ENCODE measurements at regions not wholly inside any gene's neighbourhood (a gene's known extent, or its start where the extent isn't known, plus 50 kb on each side); places are given as distances from the start of the nearest gene placed in this dataset.

DNA sequence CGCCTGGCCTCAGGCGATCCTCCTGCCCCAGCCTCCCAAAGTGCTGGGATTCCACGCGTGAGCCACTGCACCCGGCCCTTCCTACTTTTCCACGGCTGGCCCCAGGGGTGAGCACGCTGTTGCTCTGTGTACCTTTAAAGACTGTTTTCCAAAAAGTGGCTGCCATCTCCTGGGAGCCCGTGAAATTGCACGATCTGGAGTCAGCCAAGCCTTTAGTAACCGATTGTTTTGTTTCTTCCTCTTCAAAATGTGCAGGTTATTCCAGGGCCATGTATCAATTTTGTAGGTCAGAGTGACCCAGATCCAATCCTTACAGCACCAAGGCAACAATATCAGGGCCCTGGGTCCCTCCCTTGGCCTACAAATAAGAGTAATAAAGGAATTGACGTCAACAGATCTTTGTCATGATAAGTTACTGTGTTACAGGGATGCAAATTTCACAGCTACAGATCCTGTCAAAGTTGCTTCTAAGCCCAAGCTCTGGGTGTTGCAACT is 135.6 kb upstream of the ZNF236 start:
- H3K4me2 ChIP-seq (ENCODE audit: low read length) = peak overlapping the region; percentile 47
- POLR2A ChIA-PET = no interaction called here

More for the DNA sequence above, 135.6 kb upstream of the ZNF236 start:
- no peaks in the 10 kb centered on the region for H3K9me2 ChIP-seq (ENCODE audit: insufficient read depth)
- H3K27me3 ChIP-seq (ENCODE audit: insufficient read depth, low read length) = peaks cover 16% of the 10 kb centered on the region
- intact Hi-C loops (cut with micrococcal nuclease) = loop anchor here (1.0 kb wide), 2 partner anchors 280 to 287 kb away; no protein-coding TSS in a partner anchor
- DNase-seq (ENCODE audit: low read depth, low spot score) = peak; percentile 44
- H4K20me1 ChIP-seq (ENCODE audit: insufficient read depth) = no peaks in the 10 kb centered on the region
- no peak overlapping the region for H3K4me3 ChIP-seq (replicated peaks in 1 of 2; ENCODE audit: low read depth in 1 of 2, low read length in 2 of 2)
- no peaks in the 10 kb centered on the region for H3K9me3 ChIP-seq (ENCODE audit: control insufficient read depth in 1 of 2, insufficient read depth in 1 of 2, low read depth in 1 of 2, low read length in 2 of 2)
- RAD21 ChIA-PET (ENCODE audit: low non-redundant PET in 1 of 2, low total read pairs in 2 of 2, uncharacterized antibody in 2 of 2, unreplicated experiment in 2 of 2) = interaction anchor here (0.6 to 1.2 kb wide), 2 partner anchors 288 kb away, joined by 3 to 5 read pairs; no protein-coding TSS in a partner anchor
- H2AFZ ChIP-seq (ENCODE audit: low read depth, low read length, poor library complexity, severe bottlenecking) = peak overlapping the region; percentile 96
- no peaks in the 10 kb centered on the region for H3K36me3 ChIP-seq (ENCODE audit: control insufficient read depth in 1 of 2, insufficient read depth in 2 of 2, low read length in 2 of 2)
- BruUV-seq (replicated peaks) = no TSS peak
- ATAC-seq = peak; percentile 96
- H3K79me2 ChIP-seq (ENCODE audit: insufficient read depth, low read length) = no peaks in the 10 kb centered on the region
- H3K4me1 ChIP-seq (ENCODE audit: control insufficient read depth in 1 of 2, insufficient read depth in 2 of 2, low read length in 2 of 2) = peaks cover 2 to 6% of the 10 kb centered on the region in 2 experiments; a peak in 2 of 4 replicates
- TF ChIP-seq SIN3A (IDR thresholded peaks at IDR 0.05; ENCODE audit: low read depth) (no peak), ELF1 (IDR thresholded peaks at IDR 0.05; ENCODE audit: borderline replicate concordance, low read depth) (no peak), RAD21 (IDR thresholded peaks at IDR 0.05; ENCODE audit: low read depth) (peak; percentile 82), ZFX (IDR thresholded peaks at IDR 0.05) (no peak), FOSL1 (IDR thresholded peaks at IDR 0.05; ENCODE audit: low read depth) (no peak), POLR2AphosphoS5 (IDR thresholded peaks at IDR 0.05; ENCODE audit: low read depth, low read length) (no peak), ZBTB33 (IDR thresholded peaks at IDR 0.05; ENCODE audit: extremely low read depth, insufficient replicate concordance, low read length) (no peak)
- TF ChIP-seq, protein P1, sequence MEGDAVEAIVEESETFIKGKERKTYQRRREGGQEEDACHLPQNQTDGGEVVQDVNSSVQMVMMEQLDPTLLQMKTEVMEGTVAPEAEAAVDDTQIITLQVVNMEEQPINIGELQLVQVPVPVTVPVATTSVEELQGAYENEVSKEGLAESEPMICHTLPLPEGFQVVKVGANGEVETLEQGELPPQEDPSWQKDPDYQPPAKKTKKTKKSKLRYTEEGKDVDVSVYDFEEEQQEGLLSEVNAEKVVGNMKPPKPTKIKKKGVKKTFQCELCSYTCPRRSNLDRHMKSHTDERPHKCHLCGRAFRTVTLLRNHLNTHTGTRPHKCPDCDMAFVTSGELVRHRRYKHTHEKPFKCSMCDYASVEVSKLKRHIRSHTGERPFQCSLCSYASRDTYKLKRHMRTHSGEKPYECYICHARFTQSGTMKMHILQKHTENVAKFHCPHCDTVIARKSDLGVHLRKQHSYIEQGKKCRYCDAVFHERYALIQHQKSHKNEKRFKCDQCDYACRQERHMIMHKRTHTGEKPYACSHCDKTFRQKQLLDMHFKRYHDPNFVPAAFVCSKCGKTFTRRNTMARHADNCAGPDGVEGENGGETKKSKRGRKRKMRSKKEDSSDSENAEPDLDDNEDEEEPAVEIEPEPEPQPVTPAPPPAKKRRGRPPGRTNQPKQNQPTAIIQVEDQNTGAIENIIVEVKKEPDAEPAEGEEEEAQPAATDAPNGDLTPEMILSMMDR (IDR thresholded peaks at IDR 0.05 in 2 of 3, conservative IDR thresholded peaks at IDR 0.05 in 1 of 3; ENCODE audit: borderline replicate concordance in 1 of 3, insufficient read depth in 1 of 3, low read depth in 2 of 3, low read length in 2 of 3) = peak; percentile 63 to 74 (median 70); a peak in 5 of 6 replicates
- TF ChIP-seq, protein P2, sequence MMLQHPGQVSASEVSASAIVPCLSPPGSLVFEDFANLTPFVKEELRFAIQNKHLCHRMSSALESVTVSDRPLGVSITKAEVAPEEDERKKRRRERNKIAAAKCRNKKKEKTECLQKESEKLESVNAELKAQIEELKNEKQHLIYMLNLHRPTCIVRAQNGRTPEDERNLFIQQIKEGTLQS (IDR thresholded peaks at IDR 0.05) = no peak
- no peak overlapping the region for H3K27ac ChIP-seq (ENCODE audit: low read depth, low read length)
- H3K9ac ChIP-seq (ENCODE audit: low read length) = no peak overlapping the region
- CTCF ChIA-PET = interaction anchor here (0.6 to 2.3 kb wide), 5 partner anchors 28 to 290 kb away, joined by 3 to 15 read pairs (median 4); no protein-coding TSS in a partner anchor

Data from HCT116 (cell line).